Hindlimb muscle (tissue), 1 donor: ENCODE measurements at regions not wholly inside any gene's neighbourhood (a gene's known extent, or its start where the extent isn't known, plus 50 kb on each side); places are given as distances from the start of the nearest gene placed in this dataset.
"Not testable (repeated sequence)": the region's sequence is repeated elsewhere in the genome, so short reads cannot be mapped to it uniquely, and the experiment has no call there.

ENCODE experiments used
- DNase-seq: peaks from one replicate; pipeline ENCODE4 v3.0.0-alpha.2; 2013

DNA sequence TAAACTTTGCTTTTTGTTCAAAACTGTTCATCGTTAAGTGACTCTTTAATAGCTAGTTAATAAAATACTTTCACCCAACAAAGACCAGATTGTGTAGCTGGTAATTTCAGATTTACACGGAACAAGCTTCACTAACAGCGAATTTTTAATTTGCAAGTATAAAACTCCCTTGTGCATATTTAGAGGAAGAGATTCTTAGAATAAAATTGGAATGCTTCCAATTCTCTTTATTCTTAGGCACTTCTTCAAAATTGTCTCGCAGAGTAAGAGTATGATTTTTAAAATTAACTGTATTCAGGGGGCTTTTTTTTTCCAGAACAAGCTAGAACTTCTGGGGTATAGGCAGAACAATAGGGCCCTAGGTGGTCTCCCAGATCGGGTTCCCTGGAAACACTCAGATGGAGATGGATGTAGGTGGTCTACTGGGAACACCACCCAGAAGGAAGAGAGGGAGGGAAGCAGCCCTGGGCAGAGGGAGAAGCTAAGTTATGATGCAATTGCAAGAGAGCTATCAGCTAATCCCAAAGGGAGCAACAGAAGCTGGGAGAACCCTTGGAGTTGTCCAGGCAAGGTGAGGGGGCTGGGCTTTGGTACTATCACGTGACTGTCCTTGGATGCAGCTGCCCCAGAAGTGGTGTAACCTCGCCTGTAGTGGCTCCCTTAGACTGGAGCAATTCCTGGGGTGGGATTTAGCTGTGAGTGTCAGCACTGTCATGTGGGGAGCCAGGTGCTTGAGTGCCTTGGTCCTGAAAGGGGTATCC, 151.7 kb upstream of the ASB18 start:
- no peak for DNase-seq

GRCh38 chr2:236417150-236417549, 152.5 kb upstream of the ACKR3 start:
- no peak for DNase-seq

- DNase-seq = no peak
Observed at GRCh38 chr2:236430584-236430983, 139.0 kb upstream of the ACKR3 start.

- DNase-seq = no peak
Observed at GRCh38 chr2:236434593-236434992, 135.0 kb upstream of the ACKR3 start.

GRCh38 chr2:236440110-236440881, 129.3 kb upstream of the ACKR3 start:
- no peak for DNase-seq

- DNase-seq = no peak
Observed at GRCh38 chr2:236444187-236444586, 125.4 kb upstream of the ACKR3 start.

DNA sequence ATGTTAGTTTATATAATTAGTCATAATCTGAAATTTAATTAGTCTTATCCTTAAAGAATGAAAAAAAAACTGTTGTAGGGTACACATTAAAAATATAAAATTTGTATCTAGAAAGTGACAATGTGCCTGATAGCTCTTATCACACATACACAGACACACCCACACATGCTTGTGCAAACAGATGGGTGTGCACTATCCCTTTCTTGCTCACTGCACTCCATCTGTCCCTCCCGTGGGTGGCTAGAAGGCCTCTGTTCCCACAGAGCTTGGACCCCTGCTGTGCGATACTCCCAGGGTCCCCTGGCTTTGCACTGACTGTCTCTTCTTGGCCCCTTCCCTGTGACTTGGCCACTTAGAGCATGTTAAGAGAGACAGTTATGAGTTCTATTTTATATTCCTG, 123.9 kb upstream of the ACKR3 start:
- no peak for DNase-seq

DNA sequence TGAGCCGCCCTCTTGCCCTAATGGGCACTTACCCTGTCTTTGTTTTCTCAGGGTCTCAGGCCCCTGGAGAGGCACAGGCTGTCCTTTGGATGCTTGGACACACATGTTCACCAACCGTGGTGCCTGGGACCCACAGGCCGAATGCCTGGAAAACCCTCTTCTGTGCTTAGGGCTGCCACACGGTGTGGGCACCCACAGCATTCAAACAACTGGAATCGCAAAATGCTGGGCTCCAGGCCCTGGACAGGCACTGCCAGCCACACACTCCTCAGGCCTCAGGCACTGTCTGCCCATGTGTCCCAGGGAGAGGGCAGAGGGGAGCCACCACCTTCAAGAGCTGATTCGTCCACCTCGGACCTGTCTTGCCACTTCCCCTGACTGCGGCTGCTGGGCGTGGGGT, 123.1 kb upstream of the ACKR3 start:
- DNase-seq = no peak

- no peak for DNase-seq
Observed at GRCh38 chr2:236449167-236449761, 120.4 kb upstream of the ACKR3 start.

DNA sequence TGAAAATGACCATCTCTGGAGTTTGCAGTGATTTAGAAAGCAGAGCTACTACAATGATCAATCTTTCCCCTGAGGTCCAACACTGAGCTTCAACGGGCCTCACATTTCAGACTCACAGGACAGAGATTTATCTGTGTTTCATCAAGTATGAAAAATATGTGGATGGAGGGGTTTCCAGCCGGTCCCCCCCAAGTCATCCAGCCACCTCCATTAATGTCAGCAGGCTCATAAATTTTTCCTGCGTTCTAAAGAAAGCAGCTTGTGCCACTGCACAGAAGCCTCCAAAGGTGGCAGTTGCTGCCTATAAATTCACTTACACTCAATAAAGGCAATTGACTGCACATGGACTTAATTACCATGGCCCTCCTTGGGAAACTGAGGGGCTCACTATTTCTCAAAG, 117.4 kb upstream of the ACKR3 start:
- no peak for DNase-seq

GRCh38 chr2:236454076-236454475, 115.5 kb upstream of the ACKR3 start:
- DNase-seq = no peak

DNA sequence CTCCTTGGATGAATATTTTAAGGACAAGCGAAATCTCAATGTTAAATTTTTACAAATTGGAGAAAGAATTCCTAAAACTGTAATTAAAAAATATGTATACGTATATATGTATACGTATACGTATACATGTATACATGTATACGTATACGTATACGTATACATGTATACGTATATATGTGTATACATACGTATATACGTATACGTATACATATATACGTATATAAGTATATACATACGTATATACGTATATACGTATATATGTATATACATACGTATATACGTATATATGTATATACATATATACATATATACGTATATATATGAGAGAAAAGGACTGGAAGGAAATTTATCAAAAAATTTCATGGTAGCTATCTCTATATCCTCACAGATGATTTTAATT, 110.2 kb upstream of the ACKR3 start:
- no peak for DNase-seq

DNA sequence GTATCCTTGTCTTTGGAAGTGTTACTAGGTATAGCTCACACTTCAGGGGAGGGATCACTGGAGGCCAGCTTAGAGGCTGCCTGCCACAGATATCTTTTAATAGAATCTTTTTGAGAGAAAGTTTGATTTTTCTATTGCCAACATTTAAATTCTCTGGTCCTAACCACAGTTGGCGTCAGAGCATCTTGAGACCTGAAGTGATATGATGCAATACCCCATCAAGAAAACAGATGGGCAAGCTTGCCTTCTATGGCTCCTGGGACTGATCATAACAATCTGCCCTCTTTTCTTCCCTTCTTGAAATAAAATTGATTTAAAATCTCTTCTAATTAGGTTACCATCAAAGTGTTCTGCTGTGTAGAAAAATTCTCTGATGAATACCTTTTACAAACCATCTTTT, 105.5 kb upstream of the ACKR3 start:
- DNase-seq = no peak

DNA sequence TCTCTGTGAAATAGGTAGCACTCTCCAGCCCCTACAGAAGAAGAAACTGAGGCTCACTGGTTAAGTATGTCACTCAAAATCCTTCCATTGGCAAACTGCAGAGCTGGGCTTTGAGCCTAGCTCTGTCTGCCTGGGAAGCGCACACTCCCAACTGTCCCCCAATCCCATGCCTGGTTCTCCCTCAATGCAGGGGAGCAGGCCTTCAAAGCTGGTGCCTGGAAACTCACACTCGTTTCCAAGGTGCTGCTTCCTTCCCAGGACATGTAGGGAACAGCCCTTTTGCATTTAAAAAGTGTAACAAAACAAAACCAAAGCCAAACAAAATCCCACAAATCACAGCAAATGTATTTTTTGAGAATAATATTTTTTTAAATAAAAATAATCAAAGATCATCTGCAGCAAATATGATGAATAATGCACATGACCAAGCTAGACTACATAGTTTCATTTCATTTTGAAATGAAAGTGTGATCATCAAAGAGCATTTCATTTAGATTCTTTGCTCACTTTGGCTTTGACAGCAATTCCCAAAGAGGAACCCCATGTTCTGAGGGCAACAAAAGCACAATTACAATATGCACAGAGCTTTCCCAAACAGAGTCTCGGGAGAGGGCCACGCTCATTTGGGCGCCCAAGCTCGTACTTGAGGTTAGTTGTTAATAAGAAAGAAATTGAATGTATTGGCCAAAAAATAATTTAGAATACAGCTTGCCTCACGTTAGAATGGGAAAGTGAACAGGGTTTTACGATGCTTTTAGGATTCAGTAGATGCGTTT, 96.7 kb upstream of the ACKR3 start:
- no peak for DNase-seq

GRCh38 chr2:236473691-236474090, 95.9 kb upstream of the ACKR3 start:
- no peak for DNase-seq

DNA sequence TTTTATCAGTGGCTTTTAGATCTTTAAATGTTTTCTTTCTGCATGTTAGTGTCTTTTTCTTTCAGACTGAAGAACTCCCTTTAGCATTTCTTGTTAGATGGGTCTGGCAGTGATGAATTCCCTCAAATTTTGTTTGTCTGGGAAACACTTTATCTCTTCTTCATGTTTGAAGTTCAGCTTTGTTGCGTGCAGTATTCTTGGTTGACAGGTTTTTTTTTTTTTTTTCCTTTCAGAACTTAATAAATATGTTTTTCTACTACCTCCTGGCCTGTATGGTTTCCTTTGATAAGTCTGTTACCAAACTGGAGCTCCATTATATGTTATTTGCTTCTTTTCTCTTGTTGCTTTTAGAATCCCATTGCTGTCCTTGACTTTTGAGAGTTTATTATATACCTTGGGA, 89.8 kb upstream of the ACKR3 start:
- DNase-seq = no peak

DNA sequence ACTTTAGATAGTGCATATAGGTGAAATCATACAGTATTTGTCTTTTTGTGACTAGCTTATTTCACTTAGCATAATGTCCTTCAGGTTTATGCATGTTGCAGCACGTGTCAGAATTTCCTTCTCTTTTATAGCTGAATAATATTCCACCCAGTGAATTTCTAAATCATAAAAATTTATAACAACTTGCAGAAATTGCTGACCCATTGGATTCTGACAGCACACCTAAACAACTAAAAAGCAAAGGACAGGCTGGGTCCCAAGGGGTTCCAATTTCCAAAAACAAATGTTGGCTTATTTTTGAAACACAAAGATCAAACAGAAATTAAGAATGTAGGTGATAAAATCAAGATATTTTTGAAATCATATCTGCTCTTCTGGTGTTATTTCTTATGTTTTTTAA, 86.5 kb upstream of the ACKR3 start:
- DNase-seq = no peak

- no peak for DNase-seq
Observed at GRCh38 chr2:236485519-236485918, 84.1 kb upstream of the ACKR3 start.

- not testable (repeated sequence) for DNase-seq
Observed at GRCh38 chr2:236489083-236489482, 80.5 kb upstream of the ACKR3 start.

DNA sequence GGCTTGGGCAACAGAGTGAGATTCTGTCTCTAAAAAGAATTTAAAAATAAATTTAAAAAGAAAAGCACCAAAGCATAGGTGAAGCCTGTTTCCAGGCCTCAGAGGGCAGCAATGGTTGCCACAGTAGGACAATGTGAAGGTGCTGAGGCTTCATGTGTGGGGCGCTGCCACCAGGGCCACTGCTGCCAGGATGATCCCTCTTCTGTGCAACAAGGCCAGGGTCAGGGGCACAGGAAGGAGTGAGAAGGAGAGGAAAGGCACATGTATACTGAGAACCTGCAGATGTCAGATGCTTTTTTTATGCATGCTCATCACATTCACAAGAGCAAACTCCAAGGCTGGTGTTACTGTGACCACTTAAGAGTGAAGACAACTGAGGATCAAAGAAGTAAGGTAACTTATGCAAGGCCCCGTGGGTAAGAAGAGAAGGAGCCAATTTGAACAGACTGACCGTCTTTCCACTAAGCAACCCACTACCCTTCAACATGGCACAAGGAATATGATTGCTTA, 79.7 kb upstream of the ACKR3 start:
- DNase-seq = no peak

- DNase-seq = no peak
Observed at GRCh38 chr2:236496340-236496739, 73.3 kb upstream of the ACKR3 start.

GRCh38 chr2:236498369-236498768, 71.3 kb upstream of the ACKR3 start:
- DNase-seq = no peak
